GM23248 (cell line): ENCODE measurements at regions not wholly inside any gene's neighbourhood (a gene's known extent, or its start where the extent isn't known, plus 50 kb on each side); places are given as distances from the start of the nearest gene placed in this dataset.

Source experiments
- DNase-seq: peaks from one replicate; pipeline ENCODE4 v3.0.0-alpha.2; 2015
- H2AFZ ChIP-seq: fragments of 200-600 bp; sonication (generic); 2 replicates; pipeline ENCODE4 v1.6.1; 2016; ENCODE audit warnings: antibody characterized with exemption
- H3F3A ChIP-seq: fragments of 200-600 bp; sonication (generic); 2 replicates; pipeline ENCODE4 v1.6.1; 2016; ENCODE audit warnings: mild to moderate bottlenecking, antibody characterized with exemption, mixed run types; ENCODE audit not compliant: insufficient read depth
- H3K27ac ChIP-seq: fragments of 200-600 bp; sonication (generic); 2 replicates; pipeline ENCODE4 v1.5.1; 2016; ENCODE audit warnings: mild to moderate bottlenecking
- H3K27me3 ChIP-seq: fragments of 200-600 bp; sonication (generic); replicated peaks from 2 replicates; pipeline ENCODE4 v1.6.1; 2016; ENCODE audit warnings: mild to moderate bottlenecking; ENCODE audit not compliant: insufficient read depth
- H3K36me3 ChIP-seq: fragments of 200-600 bp; sonication (generic); 2 replicates; pipeline ENCODE4 v1.6.1; 2016; ENCODE audit warnings: low read depth, mild to moderate bottlenecking
- H3K4me1 ChIP-seq: fragments of 200-600 bp; sonication (generic); 2 replicates; pipeline ENCODE4 v1.6.1; 2016; ENCODE audit warnings: mild to moderate bottlenecking; ENCODE audit not compliant: insufficient read depth
- H3K4me2 ChIP-seq: fragments of 200-600 bp; sonication (generic); one replicate; pipeline ENCODE4 v1.6.1; 2016; ENCODE audit warnings: mild to moderate bottlenecking; ENCODE audit not compliant: unreplicated experiment
- H3K4me3 ChIP-seq: fragments of 200-600 bp; sonication (generic); 2 replicates; pipeline ENCODE4 v1.5.1; 2016; ENCODE audit warnings: mild to moderate bottlenecking
- H3K79me2 ChIP-seq: fragments of 200-600 bp; sonication (generic); 2 replicates; pipeline ENCODE4 v1.6.1; 2016; ENCODE audit warnings: mild to moderate bottlenecking; ENCODE audit not compliant: insufficient read depth
- H3K9ac ChIP-seq: fragments of 200-600 bp; sonication (generic); 2 replicates; pipeline ENCODE4 v1.6.1; 2016; ENCODE audit warnings: mild to moderate bottlenecking
- H3K9me2 ChIP-seq: fragments of 200-600 bp; sonication (generic); 2 replicates; pipeline ENCODE4 v1.6.1; 2016; ENCODE audit warnings: mixed run types, mild to moderate bottlenecking, moderate library complexity; ENCODE audit not compliant: insufficient read depth
- H3K9me3 ChIP-seq: fragments of 200-600 bp; sonication (generic); one replicate; pipeline ENCODE4 v1.6.1; 2017; ENCODE audit warnings: low read depth
- H4K20me1 ChIP-seq: fragments of 200-600 bp; sonication (generic); 2 replicates; pipeline ENCODE4 v1.6.0; 2016; ENCODE audit not compliant: insufficient read depth
- EZH2 ChIP-seq: fragments of 200-600 bp; sonication (generic); IDR thresholded peaks from 2 replicates; pipeline ENCODE4 v1.6.1; 2018; ENCODE audit warnings: antibody characterized with exemption, mild to moderate bottlenecking; ENCODE audit not compliant: insufficient read depth, poor library complexity, severe bottlenecking
- EZH2phosphoT487 ChIP-seq: fragments of 200-600 bp; sonication (generic); IDR thresholded peaks from 2 replicates; pipeline ENCODE4 v1.6.1; 2018; ENCODE audit warnings: antibody characterized with exemption, moderate library complexity, mild to moderate bottlenecking, low read depth; ENCODE audit not compliant: insufficient read depth
- WGBS, 2 experiments: methylation state at CpG; one replicate each; pipeline ENCODE4 v1.1.6; 2015 to 2017; ENCODE audit warnings: low lambda C conversion rate in 2 of 2, low coverage in 1 of 2; ENCODE audit errors: missing lambda C conversion rate in 2 of 2; 5-methylcytosine and 5-hydroxymethylcytosine counted together
- in situ Hi-C: fragments of 300-500 bp; cut with MboI; formaldehyde crosslinking; loops from 2 replicates; pipeline ENCODE4 v1.15.0; 2020

DNA sequence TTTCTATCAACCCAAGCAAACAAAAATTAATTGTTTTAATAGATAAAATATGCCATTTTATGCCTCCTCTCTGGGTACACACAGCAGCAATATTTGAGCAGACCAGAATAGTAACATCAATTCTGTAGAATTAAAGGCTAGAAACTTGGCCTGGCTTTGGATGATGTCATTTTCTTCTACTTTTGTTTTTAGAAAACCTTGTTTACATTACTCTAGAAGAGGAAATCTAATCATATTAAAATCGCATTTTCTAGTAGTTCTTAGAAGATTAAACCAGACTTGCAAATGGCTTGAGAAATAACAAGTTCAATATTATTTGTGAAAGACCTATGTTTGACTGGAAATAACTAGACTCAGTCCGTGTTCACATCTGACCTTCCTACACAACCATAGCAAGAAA lies 102.3 kb upstream of the RFX8 start:
- no peak overlapping the region for H3K27ac ChIP-seq
- TF ChIP-seq EZH2: no peak
- no peak for TF ChIP-seq EZH2phosphoT487
- H3F3A ChIP-seq: no peaks in the 10 kb centered on the region
- H3K27me3 ChIP-seq: no peaks in the 10 kb centered on the region
- no peaks in the 10 kb centered on the region for H3K36me3 ChIP-seq
- no peaks in the 10 kb centered on the region for H4K20me1 ChIP-seq
- in situ Hi-C loops: no loop called here
- H3K79me2 ChIP-seq: no peaks in the 10 kb centered on the region
- no peak overlapping the region for H3K9ac ChIP-seq
- no peaks in the 10 kb centered on the region for H3K9me3 ChIP-seq
- H2AFZ ChIP-seq: no peak overlapping the region
- H3K4me2 ChIP-seq: no peak overlapping the region
- 54 to 55% methylated on average over 2 of the region's 2 CpGs for WGBS, 2 experiments
- no peaks in the 10 kb centered on the region for H3K9me2 ChIP-seq
- H3K4me3 ChIP-seq: no peak overlapping the region
- DNase-seq: peak; percentile 7
- no peaks in the 10 kb centered on the region for H3K4me1 ChIP-seq

DNA sequence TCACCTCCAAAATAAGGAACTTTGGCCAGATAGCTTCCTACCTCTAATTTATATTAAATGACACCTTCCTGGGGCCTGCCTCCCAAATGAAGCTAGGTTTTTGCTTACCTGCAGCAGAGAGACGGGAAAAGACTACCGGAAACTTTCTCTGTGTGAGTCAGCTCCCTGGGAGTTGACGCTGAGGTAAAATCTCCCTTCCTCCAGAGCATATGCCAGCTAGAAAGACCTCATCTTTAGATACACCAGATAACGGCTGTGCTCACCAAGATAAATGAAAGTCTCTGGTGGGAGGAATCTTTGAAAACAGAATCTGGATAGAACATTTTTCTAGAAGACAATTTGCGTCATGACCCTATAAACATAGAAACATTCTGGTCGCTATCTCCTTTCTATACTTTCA lies 99.7 kb upstream of the RFX8 start:
- Histone ChIP-seq H3K4me1 (no peaks in the 10 kb centered on the region), H4K20me1 (no peaks in the 10 kb centered on the region), H3K27me3 (no peaks in the 10 kb centered on the region), H3K4me3 (no peak overlapping the region), H3K4me2 (no peak overlapping the region), H3K79me2 (no peaks in the 10 kb centered on the region), H3K27ac (no peak overlapping the region), H3K9ac (no peak overlapping the region), H3K9me2 (no peaks in the 10 kb centered on the region), H3F3A (no peaks in the 10 kb centered on the region), H2AFZ (no peak overlapping the region), H3K36me3 (no peaks in the 10 kb centered on the region), H3K9me3 (no peaks in the 10 kb centered on the region)
- TF ChIP-seq EZH2phosphoT487 (no peak), EZH2 (no peak)
- WGBS, 2 experiments: 83 to 84% methylated on average over 6 of the region's 6 CpGs
- in situ Hi-C loops: no loop called here
- DNase-seq: no peak

DNA sequence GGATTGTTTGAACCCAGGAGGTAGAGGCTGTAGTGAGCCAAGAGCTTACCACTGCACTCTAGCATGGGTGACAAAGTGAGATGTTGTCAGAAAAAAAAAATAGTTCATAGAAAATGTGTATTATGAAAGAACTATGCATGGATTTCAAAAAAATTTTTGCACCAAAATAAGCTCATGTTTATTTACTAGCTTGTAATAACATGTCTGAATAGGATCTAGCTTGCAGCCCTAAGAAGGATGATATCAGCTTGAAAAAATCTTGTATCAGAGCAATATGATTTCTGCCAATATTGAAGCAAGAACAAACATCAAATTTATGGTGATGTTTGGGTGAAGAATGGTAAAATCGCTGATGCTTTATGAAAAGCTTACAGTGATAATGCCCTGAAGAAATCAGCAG lies 97.0 kb upstream of the RFX8 start:
- no peaks in the 10 kb centered on the region for H3K27me3 ChIP-seq
- no peaks in the 10 kb centered on the region for H3K9me3 ChIP-seq
- H3K9me2 ChIP-seq: no peaks in the 10 kb centered on the region
- H3K79me2 ChIP-seq: no peaks in the 10 kb centered on the region
- H3K9ac ChIP-seq: no peak overlapping the region
- in situ Hi-C loops: no loop called here
- no peak for DNase-seq
- no peaks in the 10 kb centered on the region for H3K4me1 ChIP-seq
- no peak for TF ChIP-seq EZH2phosphoT487
- TF ChIP-seq EZH2: no peak
- no peak overlapping the region for H3K4me2 ChIP-seq
- no peaks in the 10 kb centered on the region for H3K36me3 ChIP-seq
- H3F3A ChIP-seq: no peaks in the 10 kb centered on the region
- no peak overlapping the region for H3K4me3 ChIP-seq
- WGBS, 2 experiments: 45 to 50% methylated on average over 1 of the region's 1 CpG
- H2AFZ ChIP-seq: no peak overlapping the region
- no peak overlapping the region for H3K27ac ChIP-seq
- H4K20me1 ChIP-seq: no peaks in the 10 kb centered on the region

DNA sequence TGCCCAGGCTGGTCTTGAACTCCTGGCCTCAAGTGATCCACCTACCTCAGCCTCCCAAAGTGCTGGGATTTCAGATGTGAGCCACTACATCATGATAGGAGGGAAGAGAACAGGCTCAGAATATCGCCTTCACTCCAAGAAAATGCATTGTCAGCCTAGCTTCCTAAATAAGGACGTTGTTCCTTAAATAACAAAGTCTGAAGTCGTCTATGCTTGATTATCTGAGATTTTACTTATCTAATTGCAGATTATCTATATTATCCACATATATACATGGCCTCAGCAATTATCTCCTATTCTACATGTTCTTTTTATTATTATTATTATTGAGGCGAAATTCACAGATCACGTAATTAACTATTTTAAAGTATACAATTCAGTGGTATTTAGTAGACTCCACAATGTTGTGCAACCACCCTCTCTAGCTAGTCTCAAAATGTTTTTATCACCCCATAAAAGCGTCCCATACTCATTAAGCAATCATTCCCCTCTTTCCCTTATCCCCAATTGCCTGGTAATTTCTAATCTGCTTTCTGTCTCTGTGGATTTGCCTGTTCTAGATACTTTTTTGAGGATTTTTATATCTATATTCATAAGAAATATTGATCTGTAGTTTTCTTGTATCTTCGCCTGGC lies 95.1 kb upstream of the RFX8 start:
- Histone ChIP-seq H3K36me3 (no peaks in the 10 kb centered on the region), H3K27me3 (no peaks in the 10 kb centered on the region), H3K9me3 (no peaks in the 10 kb centered on the region), H3K4me2 (no peak overlapping the region), H3F3A (no peaks in the 10 kb centered on the region), H3K27ac (no peak overlapping the region), H2AFZ (no peak overlapping the region), H4K20me1 (no peaks in the 10 kb centered on the region), H3K4me1 (no peaks in the 10 kb centered on the region), H3K9me2 (no peaks in the 10 kb centered on the region), H3K9ac (no peak overlapping the region), H3K4me3 (no peak overlapping the region), H3K79me2 (no peaks in the 10 kb centered on the region)
- no peak for TF ChIP-seq EZH2
- no peak for TF ChIP-seq EZH2phosphoT487
- WGBS, 2 experiments: 70 to 73% methylated on average over 7 of the region's 7 CpGs
- in situ Hi-C loops: no loop called here
- DNase-seq: no peak

DNA sequence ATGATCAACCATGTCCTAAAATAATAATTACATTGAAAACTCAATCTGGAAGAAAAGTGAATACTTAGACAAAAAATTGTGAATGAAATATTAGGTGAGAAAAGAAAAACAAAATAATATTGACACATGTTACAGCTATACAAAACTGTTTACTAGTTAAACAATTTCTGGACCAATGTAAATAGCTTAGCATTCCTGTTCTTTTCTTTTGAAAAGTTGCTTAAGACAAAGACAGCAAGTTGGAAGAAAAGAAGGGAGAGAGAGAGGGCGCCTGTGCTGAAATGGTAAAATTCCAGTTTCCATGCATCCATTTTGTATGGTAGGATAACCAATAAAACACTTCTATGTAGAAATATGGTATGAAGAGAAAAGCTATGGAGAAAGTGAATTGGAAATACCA lies 94.1 kb upstream of the RFX8 start:
- Histone ChIP-seq H4K20me1 (no peaks in the 10 kb centered on the region), H3K9me3 (no peaks in the 10 kb centered on the region), H2AFZ (no peak overlapping the region), H3K4me1 (no peaks in the 10 kb centered on the region), H3K27ac (no peak overlapping the region), H3F3A (no peaks in the 10 kb centered on the region), H3K4me3 (no peak overlapping the region), H3K27me3 (peaks cover 3% of the 10 kb centered on the region; the same call in 1 of the 2 replicates), H3K4me2 (no peak overlapping the region), H3K9me2 (no peaks in the 10 kb centered on the region), H3K79me2 (no peaks in the 10 kb centered on the region), H3K9ac (no peak overlapping the region), H3K36me3 (no peaks in the 10 kb centered on the region)
- no peak for TF ChIP-seq EZH2
- TF ChIP-seq EZH2phosphoT487: no peak
- WGBS, 2 experiments: 82 to 87% methylated on average over 1 of the region's 1 CpG
- in situ Hi-C loops: no loop called here
- DNase-seq: no peak
